NB4 (cell line): ENCODE measurements at regions not wholly inside any gene's neighbourhood (a gene's known extent, or its start where the extent isn't known, plus 50 kb on each side); places are given as distances from the start of the nearest gene placed in this dataset.

Experiments
- POLR2A ChIP-seq: IDR thresholded peaks from 2 replicates; pipeline ENCODE4 v1.6.1; 2011; ENCODE audit warnings: mild to moderate bottlenecking; ENCODE audit not compliant: insufficient read length; ENCODE audit errors: extremely low read depth
- TF ChIP-seq, protein P1 (sequence below): IDR thresholded peaks from one replicate; pipeline ENCODE4 v1.5.1; 2012; ENCODE audit warnings: low read depth, low read length
- TF ChIP-seq, protein P2 (sequence below): IDR thresholded peaks from 2 replicates; pipeline ENCODE4 v1.6.1; 2011; ENCODE audit warnings: low read depth, low read length

- TF ChIP-seq POLR2A, result no peak
- TF ChIP-seq, protein P1, sequence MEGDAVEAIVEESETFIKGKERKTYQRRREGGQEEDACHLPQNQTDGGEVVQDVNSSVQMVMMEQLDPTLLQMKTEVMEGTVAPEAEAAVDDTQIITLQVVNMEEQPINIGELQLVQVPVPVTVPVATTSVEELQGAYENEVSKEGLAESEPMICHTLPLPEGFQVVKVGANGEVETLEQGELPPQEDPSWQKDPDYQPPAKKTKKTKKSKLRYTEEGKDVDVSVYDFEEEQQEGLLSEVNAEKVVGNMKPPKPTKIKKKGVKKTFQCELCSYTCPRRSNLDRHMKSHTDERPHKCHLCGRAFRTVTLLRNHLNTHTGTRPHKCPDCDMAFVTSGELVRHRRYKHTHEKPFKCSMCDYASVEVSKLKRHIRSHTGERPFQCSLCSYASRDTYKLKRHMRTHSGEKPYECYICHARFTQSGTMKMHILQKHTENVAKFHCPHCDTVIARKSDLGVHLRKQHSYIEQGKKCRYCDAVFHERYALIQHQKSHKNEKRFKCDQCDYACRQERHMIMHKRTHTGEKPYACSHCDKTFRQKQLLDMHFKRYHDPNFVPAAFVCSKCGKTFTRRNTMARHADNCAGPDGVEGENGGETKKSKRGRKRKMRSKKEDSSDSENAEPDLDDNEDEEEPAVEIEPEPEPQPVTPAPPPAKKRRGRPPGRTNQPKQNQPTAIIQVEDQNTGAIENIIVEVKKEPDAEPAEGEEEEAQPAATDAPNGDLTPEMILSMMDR, result no peak
- TF ChIP-seq, protein P2, sequence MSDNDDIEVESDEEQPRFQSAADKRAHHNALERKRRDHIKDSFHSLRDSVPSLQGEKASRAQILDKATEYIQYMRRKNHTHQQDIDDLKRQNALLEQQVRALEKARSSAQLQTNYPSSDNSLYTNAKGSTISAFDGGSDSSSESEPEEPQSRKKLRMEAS, result no peak
Observed at GRCh38 chr7:65317372-65317771, 56.3 kb upstream of the ZNF92 start.
